Neural progenitor cell (in vitro differentiated cells): ENCODE measurements at regions not wholly inside any gene's neighbourhood (a gene's known extent, or its start where the extent isn't known, plus 50 kb on each side); places are given as distances from the start of the nearest gene placed in this dataset.

Experiments used
- CTCF ChIP-seq: fragments of 200-600 bp; sonication (generic); IDR thresholded peaks from 2 replicates; pipeline ENCODE4 v1.5.1; 2017; ENCODE audit warnings: antibody characterized with exemption, mild to moderate bottlenecking
- EZH2 ChIP-seq: fragments of 200-600 bp; sonication (generic); IDR thresholded peaks from 2 replicates; pipeline ENCODE4 v1.6.1; 2017; ENCODE audit warnings: antibody characterized with exemption, mild to moderate bottlenecking, moderate library complexity

- TF ChIP-seq EZH2 (no peak), CTCF (peak; percentile 36)
These were observed 85.4 kb upstream of the GBA3 start for GRCh38 chr4:22607382-22607781.
